ENCODE measurements at regions not wholly inside any gene's neighbourhood (a gene's known extent, or its start where the extent isn't known, plus 50 kb on each side); places are given as distances from the start of the nearest gene placed in this dataset.

- Histone ChIP-seq H3K9me3 (no peaks in the 10 kb centered on the region), H3K27me3 (no peaks in the 10 kb centered on the region), H3K27ac (no peak overlapping the region), H3K36me3 (ENCODE audit: low read depth, missing control alignments) (no peaks in the 10 kb centered on the region), H3K4me1 (no peaks in the 10 kb centered on the region), H3K4me3 (no peak overlapping the region)
- 76 to 77% methylated on average over 3 of the region's 3 CpGs for WGBS, 2 donors
- intact Hi-C loops (cut with DNase I; ENCODE audit: low total_unique reads): no loop called here
- TF ChIP-seq CTCF (IDR thresholded peaks at IDR 0.05) (no peak), POLR2A (IDR thresholded peaks at IDR 0.05) (no peak)
- no peak for DNase-seq
Measured at GRCh38 chr5:56291661-56292374, 58.7 kb upstream of the ANKRD55 start.

GRCh38 chr5:56291079-56291643 is 58.0 kb upstream of the ANKRD55 start:
- 79 to 88% methylated on average over 1 of the region's 1 CpG for WGBS, 2 donors
- H3K9me3 ChIP-seq: no peaks in the 10 kb centered on the region
- no peaks in the 10 kb centered on the region for H3K36me3 ChIP-seq (ENCODE audit: low read depth, missing control alignments)
- intact Hi-C loops (cut with DNase I; ENCODE audit: low total_unique reads): no loop called here
- DNase-seq: no peak
- TF ChIP-seq POLR2A (IDR thresholded peaks at IDR 0.05): no peak
- TF ChIP-seq CTCF (IDR thresholded peaks at IDR 0.05): no peak
- H3K27me3 ChIP-seq: no peaks in the 10 kb centered on the region
- H3K4me3 ChIP-seq: no peak overlapping the region
- no peaks in the 10 kb centered on the region for H3K4me1 ChIP-seq
- no peak overlapping the region for H3K27ac ChIP-seq

GRCh38 chr5:56290378-56291078 is 57.4 kb upstream of the ANKRD55 start:
- Histone ChIP-seq H3K4me1 (no peaks in the 10 kb centered on the region), H3K27ac (no peak overlapping the region), H3K4me3 (no peak overlapping the region), H3K9me3 (no peaks in the 10 kb centered on the region), H3K27me3 (no peaks in the 10 kb centered on the region), H3K36me3 (ENCODE audit: low read depth, missing control alignments) (no peaks in the 10 kb centered on the region)
- WGBS, 2 donors: 88% methylated on average over 4 of the region's 4 CpGs
- intact Hi-C loops (cut with DNase I; ENCODE audit: low total_unique reads): no loop called here
- TF ChIP-seq CTCF (IDR thresholded peaks at IDR 0.05) (no peak), POLR2A (IDR thresholded peaks at IDR 0.05) (no peak)
- DNase-seq: no peak

GRCh38 chr5:56289602-56289987 is 56.5 kb upstream of the ANKRD55 start:
- H3K9me3 ChIP-seq: no peaks in the 10 kb centered on the region
- H3K27ac ChIP-seq: no peak overlapping the region
- H3K36me3 ChIP-seq (ENCODE audit: low read depth, missing control alignments): no peaks in the 10 kb centered on the region
- no peaks in the 10 kb centered on the region for H3K4me1 ChIP-seq
- intact Hi-C loops (cut with DNase I; ENCODE audit: low total_unique reads): no loop called here
- H3K27me3 ChIP-seq: no peaks in the 10 kb centered on the region
- TF ChIP-seq CTCF (IDR thresholded peaks at IDR 0.05) (no peak), POLR2A (IDR thresholded peaks at IDR 0.05) (no peak)
- no peak for DNase-seq
- no peak overlapping the region for H3K4me3 ChIP-seq

Data from testis (tissue), 2 donors.